ENCODE measurements at regions not wholly inside any gene's neighbourhood (a gene's known extent, or its start where the extent isn't known, plus 50 kb on each side); places are given as distances from the start of the nearest gene placed in this dataset.

- H3K27ac ChIP-seq (ENCODE audit: insufficient read depth, low read depth, low read length) = no peak overlapping the region
- no peak for DNase-seq (ENCODE audit: low read depth, low spot score)
- ChIA-PET POLR2A (no interaction called here), CTCF (no interaction called here)
- no peaks in the 10 kb centered on the region for H3K4me1 ChIP-seq (ENCODE audit: control insufficient read depth, extremely low read depth, insufficient read depth, low read length)
- H3K4me2 ChIP-seq (ENCODE audit: insufficient read depth, low read length) = no peak overlapping the region
- dilution Hi-C loops (cut with MboI; ENCODE audit: extremely low pct_ligation_motif_present, low sequenced_read_pairs) = no loop called here
- H3K27me3 ChIP-seq (ENCODE audit: control insufficient read depth in 2 of 2, insufficient read depth in 2 of 2, low read length in 2 of 2) = peaks cover 2 to 3% of the 10 kb centered on the region in 2 experiments
- H3K4me3 ChIP-seq (replicated peaks in 1 of 3; ENCODE audit: insufficient read depth in 1 of 3, low read depth in 1 of 3, low read length in 3 of 3) = no peak overlapping the region
- no peak overlapping the region for H2AFZ ChIP-seq (ENCODE audit: low read depth, low read length)
- H3K9me3 ChIP-seq (replicated peaks; ENCODE audit: control insufficient read depth, insufficient read depth, low read length) = no peaks in the 10 kb centered on the region
- no peaks in the 10 kb centered on the region for H4K20me1 ChIP-seq (replicated peaks; ENCODE audit: control insufficient read depth, extremely low read depth, insufficient read depth, low read length)
- no TSS peak for BruUV-seq (replicated peaks)
- intact Hi-C loops (cut with micrococcal nuclease) = no loop called here
- no peaks in the 10 kb centered on the region for H3K79me2 ChIP-seq (ENCODE audit: control insufficient read depth, insufficient read depth, low read length)
- FAIRE-seq = no peak
- TF ChIP-seq POLR2AphosphoS5 (IDR thresholded peaks at IDR 0.05; ENCODE audit: insufficient read depth, low read depth, low read length) (no peak), JUN (IDR thresholded peaks at IDR 0.05; ENCODE audit: borderline replicate concordance, insufficient read depth, insufficient read length, low read depth) (no peak), EZH2 (IDR thresholded peaks at IDR 0.05; ENCODE audit: borderline replicate concordance, low read depth, low read length, severe bottlenecking) (no peak), GATA2 (IDR thresholded peaks at IDR 0.05; ENCODE audit: insufficient read depth, insufficient read length, low read depth, low read length) (no peak), POLR2A (IDR thresholded peaks at IDR 0.05; ENCODE audit: low read depth, low read length) (no peak), MYC (IDR thresholded peaks at IDR 0.05; ENCODE audit: low read depth, low read length) (no peak), CTCF (IDR thresholded peaks at IDR 0.05; ENCODE audit: extremely low read depth in 1 of 2, insufficient read depth in 1 of 2, low read depth in 1 of 2, low read length in 2 of 2) (no peak), MAX (IDR thresholded peaks at IDR 0.05; ENCODE audit: insufficient read depth, insufficient read length) (no peak), FOS (IDR thresholded peaks at IDR 0.05; ENCODE audit: borderline replicate concordance, insufficient read depth, low read length) (no peak)
- no peak overlapping the region for H3K9ac ChIP-seq (replicated peaks; ENCODE audit: extremely low read depth, insufficient read depth, low read length)
- H3K9me1 ChIP-seq (replicated peaks; ENCODE audit: control insufficient read depth, extremely low read depth, insufficient read depth, low read length) = no peaks in the 10 kb centered on the region
- no peaks in the 10 kb centered on the region for H3K36me3 ChIP-seq (ENCODE audit: control insufficient read depth in 2 of 2, extremely low read depth in 1 of 2, insufficient read depth in 2 of 2, low read length in 2 of 2)
Measured at GRCh38 chr12:97048421-97049035, 141.5 kb downstream of the NEDD1 start.
